Spleen (tissue), 7 donors: ENCODE measurements at regions not wholly inside any gene's neighbourhood (a gene's known extent, or its start where the extent isn't known, plus 50 kb on each side); places are given as distances from the start of the nearest gene placed in this dataset.

Source experiments
- CTCF ChIP-seq, 11 experiments: fragments of 200-600 bp in 7 of 11; fragments of 450-650 bp in 4 of 11; sonication (generic) in 4 of 11; IDR thresholded peaks in 8 of 11; conservative IDR thresholded peaks in 3 of 11; 1 replicate in 7 of 11; 2 replicates in 4 of 11; pipeline versions ENCODE4 v1.4.0 to v1.8.0; 2016 to 2021; ENCODE audit warnings: antibody characterized with exemption in 11 of 11, inconsistent platforms in 4 of 11, mild to moderate bottlenecking in 1 of 11
- POLR2A ChIP-seq, 3 donors: fragments of 450-650 bp; IDR thresholded peaks; one replicate each; pipeline ENCODE4 v1.5.1; 2017; ENCODE audit warnings: antibody characterized with exemption in 3 of 3, mild to moderate bottlenecking in 1 of 3
- POLR2AphosphoS5 ChIP-seq, 3 donors: sonication (generic); formaldehyde crosslinking; IDR thresholded peaks; one replicate each; pipeline ENCODE4 v1.5.1; 2017; ENCODE audit warnings: antibody characterized with exemption in 3 of 3
- donor health status: DM: no; HTN: no; CAD: no; lungs with moderate emphysema.
- donor health status: DM: no; HTN: no; CAD: no.
- donor health status: DM: no; HTN: no; CAD: no.

GRCh38 chr18:75635096-75635495 is 207.6 kb upstream of the SMIM21 start:
- TF ChIP-seq CTCF (IDR thresholded peaks at IDR 0.05 in 8 of 11, conservative IDR thresholded peaks at IDR 0.05 in 3 of 11): no peak
- no peak for TF ChIP-seq POLR2AphosphoS5 (IDR thresholded peaks at IDR 0.05)
- no peak for TF ChIP-seq POLR2A (IDR thresholded peaks at IDR 0.05)
